Bronchial epithelial cell (primary cell): ENCODE measurements at regions not wholly inside any gene's neighbourhood (a gene's known extent, or its start where the extent isn't known, plus 50 kb on each side); places are given as distances from the start of the nearest gene placed in this dataset.
A peak's percentile ranks its signal among the peaks of the same experiment; 100 is the strongest.
"Not testable (repeated sequence)": the region's sequence is repeated elsewhere in the genome, so short reads cannot be mapped to it uniquely, and the experiment has no call there.

ENCODE experiments used
- DNase-seq: peaks from one replicate; pipeline ENCODE4 v3.0.0-alpha.2; 2010; ENCODE audit warnings: low read depth
- FAIRE-seq: peaks from 2 replicates; lab custom pipeline; 2011; peaks lifted over from hg19 to GRCh38; lab: Jason Lieb, UNC
- H3K27me3 ChIP-seq: 2 replicates; pipeline ENCODE4 v1.5.1; 2011; ENCODE audit warnings: low read length; ENCODE audit not compliant: control insufficient read depth, insufficient read depth
- H3K36me3 ChIP-seq: 2 replicates; pipeline ENCODE4 v1.5.1; 2011; ENCODE audit warnings: low read length; ENCODE audit not compliant: control insufficient read depth, insufficient read depth
- H3K4me3 ChIP-seq: 2 replicates; pipeline ENCODE4 v1.5.1; 2011; ENCODE audit warnings: mild to moderate bottlenecking, low read depth, low read length, control low read depth
- TF ChIP-seq, protein P1 (sequence below): IDR thresholded peaks from 2 replicates; pipeline ENCODE4 v1.5.1; 2011; ENCODE audit warnings: mild to moderate bottlenecking, moderate library complexity, low read length, control low read depth, inconsistent platforms; ENCODE audit not compliant: insufficient read depth, severe bottlenecking

DNA sequence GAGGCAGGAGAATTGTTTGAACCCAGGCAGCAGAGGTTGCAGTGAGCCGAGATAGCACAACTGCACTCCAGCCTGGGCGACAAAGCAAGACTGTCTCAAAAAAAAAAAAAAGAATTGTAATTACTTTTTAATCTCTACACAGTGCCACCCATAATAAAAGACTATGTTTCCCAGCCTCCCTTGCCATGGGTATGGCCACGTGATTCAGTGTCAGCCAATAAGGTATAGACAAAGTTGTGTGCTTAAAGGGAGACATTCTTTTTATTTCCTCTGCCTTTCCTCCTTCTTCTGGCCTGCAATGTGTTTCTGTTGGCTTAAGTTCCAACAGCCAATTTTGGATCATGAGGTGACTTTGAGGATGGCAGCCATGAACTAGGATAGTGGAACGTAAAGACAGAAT lies 406.9 kb downstream of the LNPK start:
- FAIRE-seq: no peak
- no peak for DNase-seq
- Histone ChIP-seq H3K4me3 (no peak overlapping the region), H3K27me3 (no peaks in the 10 kb centered on the region), H3K36me3 (no peaks in the 10 kb centered on the region)
- TF ChIP-seq, protein P1, sequence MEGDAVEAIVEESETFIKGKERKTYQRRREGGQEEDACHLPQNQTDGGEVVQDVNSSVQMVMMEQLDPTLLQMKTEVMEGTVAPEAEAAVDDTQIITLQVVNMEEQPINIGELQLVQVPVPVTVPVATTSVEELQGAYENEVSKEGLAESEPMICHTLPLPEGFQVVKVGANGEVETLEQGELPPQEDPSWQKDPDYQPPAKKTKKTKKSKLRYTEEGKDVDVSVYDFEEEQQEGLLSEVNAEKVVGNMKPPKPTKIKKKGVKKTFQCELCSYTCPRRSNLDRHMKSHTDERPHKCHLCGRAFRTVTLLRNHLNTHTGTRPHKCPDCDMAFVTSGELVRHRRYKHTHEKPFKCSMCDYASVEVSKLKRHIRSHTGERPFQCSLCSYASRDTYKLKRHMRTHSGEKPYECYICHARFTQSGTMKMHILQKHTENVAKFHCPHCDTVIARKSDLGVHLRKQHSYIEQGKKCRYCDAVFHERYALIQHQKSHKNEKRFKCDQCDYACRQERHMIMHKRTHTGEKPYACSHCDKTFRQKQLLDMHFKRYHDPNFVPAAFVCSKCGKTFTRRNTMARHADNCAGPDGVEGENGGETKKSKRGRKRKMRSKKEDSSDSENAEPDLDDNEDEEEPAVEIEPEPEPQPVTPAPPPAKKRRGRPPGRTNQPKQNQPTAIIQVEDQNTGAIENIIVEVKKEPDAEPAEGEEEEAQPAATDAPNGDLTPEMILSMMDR: no peak

DNA sequence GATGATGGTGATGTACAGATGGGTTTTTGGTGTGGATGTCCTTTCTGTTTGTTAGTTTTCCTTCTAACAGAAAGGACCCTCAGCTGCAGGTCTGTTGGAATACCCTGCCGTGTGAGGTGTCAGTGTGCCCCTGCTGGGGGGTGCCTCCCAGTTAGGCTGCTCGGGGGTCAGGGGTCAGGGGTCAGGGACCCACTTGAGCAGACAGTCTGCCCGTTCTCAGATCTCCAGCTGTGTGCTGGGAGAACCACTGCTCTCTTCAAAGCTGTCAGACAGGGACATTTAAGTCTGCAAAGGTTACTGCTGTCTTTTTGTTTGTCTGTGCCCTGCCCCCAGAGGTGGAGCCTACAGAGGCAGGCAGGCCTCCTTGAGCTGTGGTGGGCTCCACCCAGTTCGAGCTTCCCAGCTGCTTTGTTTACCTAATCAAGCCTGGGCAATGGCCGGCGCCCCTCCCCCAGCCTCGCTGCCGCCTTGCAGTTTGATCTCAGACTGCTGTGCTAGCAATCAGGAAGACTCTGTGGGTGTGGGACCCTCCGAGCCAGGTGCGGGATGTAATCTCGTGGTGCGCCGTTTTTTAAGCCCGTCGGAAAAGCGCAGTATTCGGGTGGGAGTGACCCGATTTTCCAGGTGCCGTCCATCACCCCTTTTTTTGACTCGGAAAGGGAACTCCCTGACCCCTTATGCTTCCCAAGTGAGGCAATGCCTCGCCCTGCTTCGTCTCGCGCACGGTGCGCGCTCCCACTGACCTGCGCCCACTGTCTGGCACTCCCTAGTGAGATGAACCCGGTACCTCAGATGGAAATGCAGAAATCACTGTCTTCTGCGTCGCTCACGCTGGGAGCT lies 408.2 kb downstream of the LNPK start:
- H3K27me3 ChIP-seq, H3K36me3 ChIP-seq, DNase-seq, FAIRE-seq: not testable (repeated sequence)
- H3K4me3 ChIP-seq: peak overlapping the region; percentile 6

DNA sequence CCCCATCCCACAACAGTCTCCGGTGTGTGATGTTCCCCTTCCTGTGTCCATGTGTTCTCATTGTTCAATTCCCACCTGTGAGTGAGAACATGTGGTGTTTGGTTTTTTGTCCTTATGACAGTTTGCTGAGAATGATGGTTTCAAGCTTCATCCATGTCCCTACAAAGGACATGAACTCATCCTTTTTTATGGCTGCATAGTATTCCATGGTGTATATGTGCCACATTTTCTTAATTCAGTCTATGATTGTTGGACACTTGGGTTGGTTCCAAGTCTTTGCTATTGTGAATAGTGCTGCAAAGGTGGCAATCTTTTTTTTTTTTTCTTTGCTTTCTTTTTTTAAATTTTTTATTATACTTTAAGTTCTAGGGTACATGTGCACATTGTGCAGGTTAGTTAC lies 406.7 kb upstream of the ATP5MC3 start:
- H3K27me3 ChIP-seq, H3K4me3 ChIP-seq, FAIRE-seq, DNase-seq, H3K36me3 ChIP-seq: not testable (repeated sequence)

DNA sequence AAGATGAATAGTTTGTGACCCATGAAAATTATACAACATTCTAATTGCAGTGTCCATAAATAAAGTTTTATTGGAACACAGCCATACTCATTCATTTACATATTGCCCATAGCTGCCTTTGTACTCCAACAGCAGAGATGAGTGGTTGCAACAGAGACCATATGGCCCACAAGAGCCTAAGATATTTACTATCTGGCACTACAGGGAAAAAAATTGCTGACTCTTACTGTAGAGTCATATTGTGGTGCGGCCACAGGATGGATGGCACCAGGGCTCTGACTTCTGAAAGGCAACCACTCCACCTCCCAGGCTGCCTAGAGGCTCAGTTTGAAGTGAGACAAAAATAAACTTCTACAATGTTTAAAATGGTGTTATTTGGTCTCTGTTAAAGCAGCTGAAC lies 404.0 kb upstream of the ATP5MC3 start:
- Histone ChIP-seq H3K36me3 (no peaks in the 10 kb centered on the region), H3K27me3 (no peaks in the 10 kb centered on the region), H3K4me3 (no peak overlapping the region)
- FAIRE-seq: no peak
- DNase-seq: no peak
- TF ChIP-seq, protein P1: no peak

DNA sequence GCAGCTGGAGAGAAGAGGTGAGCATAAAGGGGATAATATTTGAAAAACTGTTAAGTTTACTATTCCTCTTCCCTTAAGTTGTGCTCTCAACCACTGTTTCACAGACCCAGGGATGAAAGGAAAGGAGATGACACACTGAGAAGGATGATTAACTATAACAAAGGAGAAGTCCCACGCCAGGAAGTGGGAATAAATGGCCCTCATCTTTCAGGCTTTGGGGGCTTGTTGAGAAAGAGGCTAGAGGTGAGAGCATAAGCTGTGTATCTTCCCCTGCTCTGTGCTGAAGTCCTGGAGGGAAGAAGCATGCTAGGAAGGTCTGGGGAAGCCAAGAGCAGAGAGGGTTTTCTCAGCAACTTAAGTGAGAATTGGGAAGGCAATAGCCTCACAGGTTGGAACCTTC lies 399.1 kb upstream of the ATP5MC3 start:
- DNase-seq (no peak), FAIRE-seq (no peak)
- Histone ChIP-seq H3K27me3 (no peaks in the 10 kb centered on the region), H3K4me3 (no peak overlapping the region), H3K36me3 (no peaks in the 10 kb centered on the region)
- TF ChIP-seq, protein P1: no peak

DNA sequence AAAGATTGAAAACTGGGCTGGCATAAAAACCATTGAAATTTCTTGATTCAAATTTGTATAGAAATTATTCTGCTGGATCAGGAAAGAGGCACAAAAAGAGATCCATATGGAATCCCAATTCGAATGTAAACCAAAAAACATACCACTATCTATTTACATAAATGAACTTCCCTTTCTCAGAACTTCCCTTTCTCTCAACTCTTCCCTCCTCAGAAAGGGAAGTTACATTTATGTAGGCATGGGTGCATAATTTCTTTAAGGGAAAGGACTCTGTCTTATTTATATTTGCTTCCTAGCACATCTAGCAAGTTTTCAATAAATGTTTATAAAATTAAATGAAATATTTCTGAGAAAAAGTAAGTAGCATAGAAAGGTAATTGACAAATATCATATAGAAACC lies 398.1 kb upstream of the ATP5MC3 start:
- H3K27me3 ChIP-seq: no peaks in the 10 kb centered on the region
- TF ChIP-seq, protein P1: no peak
- no peak overlapping the region for H3K4me3 ChIP-seq
- no peak for DNase-seq
- no peak for FAIRE-seq
- H3K36me3 ChIP-seq: no peaks in the 10 kb centered on the region

DNA sequence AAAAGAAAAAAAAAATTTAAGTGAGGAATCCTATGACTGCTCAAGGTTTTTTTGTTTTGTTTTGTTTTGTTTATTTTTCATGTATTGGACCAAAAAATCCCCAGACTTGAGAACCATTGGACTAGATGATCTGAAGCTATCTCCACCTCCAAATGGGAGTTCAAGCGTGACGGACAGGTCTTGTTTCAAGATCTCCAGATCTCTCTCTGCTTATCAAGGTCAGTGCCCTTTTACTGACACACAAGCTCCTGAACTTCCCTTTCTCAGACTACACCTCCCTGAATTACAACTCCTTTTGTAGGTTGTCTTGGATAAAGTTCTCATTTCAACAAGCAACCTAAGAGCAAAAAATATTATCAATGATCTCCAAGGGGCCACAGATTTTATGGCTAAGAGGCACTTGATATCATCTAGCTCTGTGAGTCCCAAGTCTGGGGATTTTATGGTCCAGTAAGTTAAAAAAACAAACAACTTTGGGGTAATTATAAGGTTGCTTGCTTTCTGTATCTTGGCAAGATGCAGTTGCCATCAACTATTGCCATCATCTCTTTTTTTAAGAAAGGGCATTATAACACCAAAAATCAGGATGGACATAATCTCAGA lies 396.0 kb upstream of the ATP5MC3 start:
- H3K27me3 ChIP-seq: no peaks in the 10 kb centered on the region
- FAIRE-seq (no peak), DNase-seq (no peak)
- no peak overlapping the region for H3K4me3 ChIP-seq
- no peaks in the 10 kb centered on the region for H3K36me3 ChIP-seq
- TF ChIP-seq, protein P1: no peak
